D721Med (cell line): ENCODE measurements at regions not wholly inside any gene's neighbourhood (a gene's known extent, or its start where the extent isn't known, plus 50 kb on each side); places are given as distances from the start of the nearest gene placed in this dataset.
"Not testable (repeated sequence)": the region's sequence is repeated elsewhere in the genome, so short reads cannot be mapped to it uniquely, and the experiment has no call there.

ENCODE experiments used
- DNase-seq: peaks from one replicate; pipeline ENCODE4 v3.0.0; 2011; ENCODE audit warnings: low spot score; ENCODE audit not compliant: insufficient read length
- FAIRE-seq: peaks from 2 replicates; lab custom pipeline; 2011; peaks lifted over from hg19 to GRCh38; lab: Jason Lieb, UNC
- CTCF ChIP-seq: IDR thresholded peaks from 2 replicates; pipeline ENCODE4 v1.5.1; 2012; ENCODE audit warnings: mild to moderate bottlenecking, control low read depth; ENCODE audit not compliant: insufficient read depth; ENCODE audit errors: missing control alignments

- TF ChIP-seq CTCF: no peak
- DNase-seq: no peak
- no peak for FAIRE-seq
Measured at GRCh38 chrX:140425712-140426395, 79.0 kb downstream of the SOX3 start.

GRCh38 chrX:140422501-140422900, 82.4 kb downstream of the SOX3 start:
- DNase-seq (no peak), FAIRE-seq (no peak)
- TF ChIP-seq CTCF: no peak

GRCh38 chrX:140402131-140402530, 102.7 kb downstream of the SOX3 start:
- FAIRE-seq, DNase-seq: not testable (repeated sequence)

- FAIRE-seq, DNase-seq: not testable (repeated sequence)
Measured at GRCh38 chrX:140396326-140396725, 108.5 kb downstream of the SOX3 start.

GRCh38 chrX:140393507-140393906, 111.4 kb downstream of the SOX3 start:
- no peak for TF ChIP-seq CTCF
- FAIRE-seq (no peak), DNase-seq (no peak)

GRCh38 chrX:140391313-140391712, 113.6 kb downstream of the SOX3 start:
- TF ChIP-seq CTCF: no peak
- no peak for FAIRE-seq
- DNase-seq: no peak

GRCh38 chrX:140389331-140389730, 115.5 kb downstream of the SOX3 start:
- FAIRE-seq (no peak), DNase-seq (no peak)
- no peak for TF ChIP-seq CTCF

GRCh38 chrX:140362861-140363260, 142.0 kb downstream of the SOX3 start:
- FAIRE-seq (no peak), DNase-seq (no peak)
- no peak for TF ChIP-seq CTCF
